Liver (tissue), 8 donors: ENCODE measurements at regions not wholly inside any gene's neighbourhood (a gene's known extent, or its start where the extent isn't known, plus 50 kb on each side); places are given as distances from the start of the nearest gene placed in this dataset.

ENCODE experiments used
- DNase-seq: peaks from one replicate; pipeline ENCODE4 v3.0.0-alpha.2; 2017; ENCODE audit warnings: low spot score
- H3K27ac ChIP-seq, 2 donors: one replicate each; pipeline ENCODE4 v1.7.0; 2013; ENCODE audit warnings: inconsistent platforms in 2 of 2, low read length in 2 of 2, control low read depth in 1 of 2, low read depth in 1 of 2, mild to moderate bottlenecking in 1 of 2
- H3K27me3 ChIP-seq, 4 donors: one replicate each; pipeline versions ENCODE4 v1.6.1 to v1.7.0; 2013; ENCODE audit warnings: low read length in 3 of 4, inconsistent platforms in 1 of 4, mild to moderate bottlenecking in 1 of 4, moderate library complexity in 1 of 4; ENCODE audit not compliant: control insufficient read depth in 4 of 4, insufficient read depth in 4 of 4
- H3K36me3 ChIP-seq, 4 donors: one replicate each; pipeline versions ENCODE4 v1.6.1 to v1.7.0; 2013; ENCODE audit warnings: low read length in 3 of 4, mild to moderate bottlenecking in 3 of 4, low read depth in 1 of 4, moderate library complexity in 1 of 4; ENCODE audit not compliant: control insufficient read depth in 4 of 4, insufficient read depth in 3 of 4
- H3K4me1 ChIP-seq, 4 donors: one replicate each; pipeline versions ENCODE4 v1.6.1 to v1.7.0; 2013; ENCODE audit warnings: low read length in 3 of 4, mild to moderate bottlenecking in 3 of 4, moderate library complexity in 1 of 4; ENCODE audit not compliant: control insufficient read depth in 4 of 4, insufficient read depth in 4 of 4
- H3K4me3 ChIP-seq, 3 donors: one replicate each; pipeline versions ENCODE4 v1.6.1 to v1.7.0; 2013; ENCODE audit warnings: low read length in 3 of 3, control low read depth in 1 of 3, low read depth in 1 of 3, mild to moderate bottlenecking in 1 of 3
- H3K9ac ChIP-seq, 2 donors: one replicate each; pipeline ENCODE4 v1.7.0; 2013; ENCODE audit warnings: low read length in 2 of 2, mild to moderate bottlenecking in 2 of 2, moderate library complexity in 2 of 2, control low read depth in 1 of 2, low read depth in 1 of 2
- H3K9me3 ChIP-seq, 4 donors: one replicate each; pipeline versions ENCODE4 v1.6.1 to v1.7.0; 2013; ENCODE audit warnings: low read length in 3 of 4; ENCODE audit not compliant: control insufficient read depth in 4 of 4
- EGR1 ChIP-seq, 2 donors: IDR thresholded peaks; 2 replicates each; pipeline ENCODE4 v1.6.1; 2016 to 2018; ENCODE audit warnings: antibody characterized with exemption in 2 of 2, low read depth in 2 of 2
- FOXA1 ChIP-seq: IDR thresholded peaks from 2 replicates; pipeline ENCODE4 v1.6.1; 2016; ENCODE audit warnings: antibody characterized with exemption
- FOXA2 ChIP-seq: IDR thresholded peaks from 2 replicates; pipeline ENCODE4 v1.6.1; 2016; ENCODE audit warnings: antibody characterized with exemption
- GABPA ChIP-seq, 2 donors: IDR thresholded peaks in 1 of 2; conservative IDR thresholded peaks in 1 of 2; 2 replicates each; pipeline ENCODE4 v1.6.1; 2016; ENCODE audit warnings: antibody characterized with exemption in 2 of 2, mild to moderate bottlenecking in 1 of 2, moderate library complexity in 1 of 2
- HNF4A ChIP-seq, 2 donors: conservative IDR thresholded peaks; 2 replicates each; pipeline ENCODE4 v1.6.1; 2016; ENCODE audit warnings: antibody characterized with exemption in 2 of 2, mild to moderate bottlenecking in 2 of 2
- HNF4G ChIP-seq: IDR thresholded peaks from 2 replicates; pipeline ENCODE4 v1.6.1; 2016; ENCODE audit warnings: antibody characterized with exemption
- JUND ChIP-seq, 2 donors: IDR thresholded peaks; 2 replicates each; pipeline ENCODE4 v1.6.1; 2016; ENCODE audit warnings: antibody characterized with exemption in 2 of 2
- NR2F2 ChIP-seq: IDR thresholded peaks from 2 replicates; pipeline ENCODE4 v1.6.1; 2016; ENCODE audit warnings: antibody characterized with exemption
- RAD21 ChIP-seq, 2 donors: IDR thresholded peaks; 2 replicates each; pipeline ENCODE4 v1.6.1; 2016; ENCODE audit warnings: antibody characterized with exemption in 2 of 2, mild to moderate bottlenecking in 2 of 2
- RXRA ChIP-seq, 2 donors: IDR thresholded peaks; 2 replicates each; pipeline ENCODE4 v1.6.1; 2017 to 2018; ENCODE audit warnings: antibody characterized with exemption in 2 of 2, mild to moderate bottlenecking in 1 of 2
- SP1 ChIP-seq: IDR thresholded peaks from 2 replicates; pipeline ENCODE4 v1.6.1; 2018; ENCODE audit warnings: antibody characterized with exemption, mild to moderate bottlenecking
- TAF1 ChIP-seq: conservative IDR thresholded peaks from 2 replicates; pipeline ENCODE4 v1.6.1; 2016; ENCODE audit warnings: antibody characterized with exemption, mild to moderate bottlenecking
- YY1 ChIP-seq: IDR thresholded peaks from 2 replicates; pipeline ENCODE4 v1.6.1; 2016; ENCODE audit warnings: antibody characterized with exemption, mild to moderate bottlenecking
- WGBS: extraction: QIAGEN DNeasy Blood & Tissue Kit; methylation state at CpG from one replicate; pipeline ENCODE4 v1.1.7; 2013; 5-methylcytosine and 5-hydroxymethylcytosine counted together
- TF ChIP-seq, protein P1 (sequence below): fragments of 150-350 bp; IDR thresholded peaks from 2 replicates; pipeline ENCODE4 v1.5.1; 2017; ENCODE audit warnings: improper control_type of control experiment, low read depth, low read length; ENCODE audit not compliant: missing input control
- TF ChIP-seq, protein P2 (sequence below): IDR thresholded peaks from 2 replicates; pipeline ENCODE4 v1.6.1; 2016; ENCODE audit warnings: antibody characterized with exemption, mild to moderate bottlenecking
- TF ChIP-seq, protein P3 (sequence below): IDR thresholded peaks from 2 replicates; pipeline ENCODE4 v1.6.1; 2016; ENCODE audit warnings: antibody characterized with exemption
- TF ChIP-seq, protein P4 (sequence below): IDR thresholded peaks from 2 replicates; pipeline ENCODE4 v1.6.1; 2016; ENCODE audit warnings: antibody characterized with exemption
- TF ChIP-seq, protein P5 (sequence below): IDR thresholded peaks from 2 replicates; pipeline ENCODE4 v1.6.1; 2016; ENCODE audit warnings: antibody characterized with exemption
- donor health status: healthy.
- donor health status: healthy.
- donor health status: healthy.
- donor health status: healthy.
- donor health status: healthy.

DNA sequence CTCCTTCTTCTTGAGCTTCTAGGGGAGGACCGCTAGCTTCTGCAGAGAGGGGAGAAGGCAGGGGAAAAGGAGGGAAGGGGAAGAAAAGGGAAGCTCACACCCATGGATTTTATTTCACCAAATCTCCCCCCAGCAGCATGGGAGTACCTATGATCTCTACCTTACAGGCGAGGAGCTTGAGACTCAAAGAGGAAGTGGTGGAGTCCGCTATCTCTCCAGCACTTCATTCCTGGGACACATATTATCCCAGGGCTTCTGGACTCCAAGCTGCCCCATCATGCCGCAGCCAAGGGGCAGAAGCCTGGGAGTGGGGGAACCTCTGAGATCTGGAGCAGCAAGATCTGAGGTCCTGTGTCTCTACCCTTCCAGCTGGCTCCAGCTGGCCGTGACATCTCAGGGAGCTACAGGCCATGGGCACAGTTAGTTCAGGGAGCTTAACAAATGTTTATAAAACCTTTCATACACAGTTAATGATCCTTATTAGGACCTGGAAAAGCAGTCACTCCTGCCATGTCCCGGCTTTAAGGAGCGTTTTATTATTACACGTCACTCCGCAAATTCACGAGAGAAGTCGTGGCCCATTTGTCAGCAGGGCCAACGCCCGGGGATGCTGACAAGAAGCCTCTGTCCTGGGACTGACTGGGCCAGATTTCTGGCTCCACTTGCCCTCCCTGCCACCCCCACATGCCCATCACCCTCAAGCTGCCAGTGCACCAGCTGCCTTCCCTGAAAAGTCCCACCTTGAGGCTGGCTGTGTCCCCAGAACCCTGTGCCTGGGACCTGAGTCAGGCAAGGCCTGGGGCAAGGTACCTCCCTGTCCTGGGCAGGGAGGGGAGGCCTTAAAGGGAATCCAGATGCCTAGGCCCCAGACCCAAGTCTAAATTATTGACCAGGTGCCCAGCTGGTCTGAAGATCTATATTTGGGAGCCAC, 132.1 kb upstream of the ZMIZ1 start:
- TF ChIP-seq EGR1 (IDR thresholded peaks at IDR 0.05; ENCODE audit: low read depth in 2 of 2) = no peak
- TF ChIP-seq NR2F2 = no peak
- TF ChIP-seq RXRA (IDR thresholded peaks at IDR 0.05) = no peak
- no peak for TF ChIP-seq YY1
- no peak for TF ChIP-seq GABPA (IDR thresholded peaks at IDR 0.05 in 1 of 2, conservative IDR thresholded peaks at IDR 0.05 in 1 of 2)
- TF ChIP-seq FOXA2 = no peak
- no peak for TF ChIP-seq FOXA1
- TF ChIP-seq TAF1 = no peak
- TF ChIP-seq JUND (IDR thresholded peaks at IDR 0.05) = no peak
- TF ChIP-seq, protein P1, sequence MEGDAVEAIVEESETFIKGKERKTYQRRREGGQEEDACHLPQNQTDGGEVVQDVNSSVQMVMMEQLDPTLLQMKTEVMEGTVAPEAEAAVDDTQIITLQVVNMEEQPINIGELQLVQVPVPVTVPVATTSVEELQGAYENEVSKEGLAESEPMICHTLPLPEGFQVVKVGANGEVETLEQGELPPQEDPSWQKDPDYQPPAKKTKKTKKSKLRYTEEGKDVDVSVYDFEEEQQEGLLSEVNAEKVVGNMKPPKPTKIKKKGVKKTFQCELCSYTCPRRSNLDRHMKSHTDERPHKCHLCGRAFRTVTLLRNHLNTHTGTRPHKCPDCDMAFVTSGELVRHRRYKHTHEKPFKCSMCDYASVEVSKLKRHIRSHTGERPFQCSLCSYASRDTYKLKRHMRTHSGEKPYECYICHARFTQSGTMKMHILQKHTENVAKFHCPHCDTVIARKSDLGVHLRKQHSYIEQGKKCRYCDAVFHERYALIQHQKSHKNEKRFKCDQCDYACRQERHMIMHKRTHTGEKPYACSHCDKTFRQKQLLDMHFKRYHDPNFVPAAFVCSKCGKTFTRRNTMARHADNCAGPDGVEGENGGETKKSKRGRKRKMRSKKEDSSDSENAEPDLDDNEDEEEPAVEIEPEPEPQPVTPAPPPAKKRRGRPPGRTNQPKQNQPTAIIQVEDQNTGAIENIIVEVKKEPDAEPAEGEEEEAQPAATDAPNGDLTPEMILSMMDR = no peak
- TF ChIP-seq HNF4A (conservative IDR thresholded peaks at IDR 0.05) = no peak
- TF ChIP-seq SP1 = no peak
- TF ChIP-seq, protein P2, sequence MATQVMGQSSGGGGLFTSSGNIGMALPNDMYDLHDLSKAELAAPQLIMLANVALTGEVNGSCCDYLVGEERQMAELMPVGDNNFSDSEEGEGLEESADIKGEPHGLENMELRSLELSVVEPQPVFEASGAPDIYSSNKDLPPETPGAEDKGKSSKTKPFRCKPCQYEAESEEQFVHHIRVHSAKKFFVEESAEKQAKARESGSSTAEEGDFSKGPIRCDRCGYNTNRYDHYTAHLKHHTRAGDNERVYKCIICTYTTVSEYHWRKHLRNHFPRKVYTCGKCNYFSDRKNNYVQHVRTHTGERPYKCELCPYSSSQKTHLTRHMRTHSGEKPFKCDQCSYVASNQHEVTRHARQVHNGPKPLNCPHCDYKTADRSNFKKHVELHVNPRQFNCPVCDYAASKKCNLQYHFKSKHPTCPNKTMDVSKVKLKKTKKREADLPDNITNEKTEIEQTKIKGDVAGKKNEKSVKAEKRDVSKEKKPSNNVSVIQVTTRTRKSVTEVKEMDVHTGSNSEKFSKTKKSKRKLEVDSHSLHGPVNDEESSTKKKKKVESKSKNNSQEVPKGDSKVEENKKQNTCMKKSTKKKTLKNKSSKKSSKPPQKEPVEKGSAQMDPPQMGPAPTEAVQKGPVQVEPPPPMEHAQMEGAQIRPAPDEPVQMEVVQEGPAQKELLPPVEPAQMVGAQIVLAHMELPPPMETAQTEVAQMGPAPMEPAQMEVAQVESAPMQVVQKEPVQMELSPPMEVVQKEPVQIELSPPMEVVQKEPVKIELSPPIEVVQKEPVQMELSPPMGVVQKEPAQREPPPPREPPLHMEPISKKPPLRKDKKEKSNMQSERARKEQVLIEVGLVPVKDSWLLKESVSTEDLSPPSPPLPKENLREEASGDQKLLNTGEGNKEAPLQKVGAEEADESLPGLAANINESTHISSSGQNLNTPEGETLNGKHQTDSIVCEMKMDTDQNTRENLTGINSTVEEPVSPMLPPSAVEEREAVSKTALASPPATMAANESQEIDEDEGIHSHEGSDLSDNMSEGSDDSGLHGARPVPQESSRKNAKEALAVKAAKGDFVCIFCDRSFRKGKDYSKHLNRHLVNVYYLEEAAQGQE = no peak
- TF ChIP-seq, protein P3, sequence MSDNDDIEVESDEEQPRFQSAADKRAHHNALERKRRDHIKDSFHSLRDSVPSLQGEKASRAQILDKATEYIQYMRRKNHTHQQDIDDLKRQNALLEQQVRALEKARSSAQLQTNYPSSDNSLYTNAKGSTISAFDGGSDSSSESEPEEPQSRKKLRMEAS = no peak
- TF ChIP-seq, protein P4, sequence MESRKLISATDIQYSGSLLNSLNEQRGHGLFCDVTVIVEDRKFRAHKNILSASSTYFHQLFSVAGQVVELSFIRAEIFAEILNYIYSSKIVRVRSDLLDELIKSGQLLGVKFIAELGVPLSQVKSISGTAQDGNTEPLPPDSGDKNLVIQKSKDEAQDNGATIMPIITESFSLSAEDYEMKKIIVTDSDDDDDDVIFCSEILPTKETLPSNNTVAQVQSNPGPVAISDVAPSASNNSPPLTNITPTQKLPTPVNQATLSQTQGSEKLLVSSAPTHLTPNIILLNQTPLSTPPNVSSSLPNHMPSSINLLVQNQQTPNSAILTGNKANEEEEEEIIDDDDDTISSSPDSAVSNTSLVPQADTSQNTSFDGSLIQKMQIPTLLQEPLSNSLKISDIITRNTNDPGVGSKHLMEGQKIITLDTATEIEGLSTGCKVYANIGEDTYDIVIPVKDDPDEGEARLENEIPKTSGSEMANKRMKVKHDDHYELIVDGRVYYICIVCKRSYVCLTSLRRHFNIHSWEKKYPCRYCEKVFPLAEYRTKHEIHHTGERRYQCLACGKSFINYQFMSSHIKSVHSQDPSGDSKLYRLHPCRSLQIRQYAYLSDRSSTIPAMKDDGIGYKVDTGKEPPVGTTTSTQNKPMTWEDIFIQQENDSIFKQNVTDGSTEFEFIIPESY = no peak
- no peak for TF ChIP-seq HNF4G
- no peak for TF ChIP-seq RAD21 (IDR thresholded peaks at IDR 0.05)
- TF ChIP-seq, protein P5, sequence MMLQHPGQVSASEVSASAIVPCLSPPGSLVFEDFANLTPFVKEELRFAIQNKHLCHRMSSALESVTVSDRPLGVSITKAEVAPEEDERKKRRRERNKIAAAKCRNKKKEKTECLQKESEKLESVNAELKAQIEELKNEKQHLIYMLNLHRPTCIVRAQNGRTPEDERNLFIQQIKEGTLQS = no peak
- H3K4me1 ChIP-seq = no peaks in the 10 kb centered on the region
- no peaks in the 10 kb centered on the region for H3K27me3 ChIP-seq
- WGBS = 92% methylated on average over 13 of the region's 13 CpGs
- no peaks in the 10 kb centered on the region for H3K36me3 ChIP-seq
- no peak overlapping the region for H3K9ac ChIP-seq
- no peak for DNase-seq
- H3K4me3 ChIP-seq = no peak overlapping the region
- no peak overlapping the region for H3K27ac ChIP-seq
- no peaks in the 10 kb centered on the region for H3K9me3 ChIP-seq
